MM.1S (cell line): ENCODE measurements at regions not wholly inside any gene's neighbourhood (a gene's known extent, or its start where the extent isn't known, plus 50 kb on each side); places are given as distances from the start of the nearest gene placed in this dataset.

ENCODE experiments used
- CTCF ChIP-seq: fragments of 300-600 bp; sonication (generic); IDR thresholded peaks from 2 replicates; pipeline ENCODE4 v1.5.1; 2016; ENCODE audit warnings: antibody characterized with exemption, low read length, mixed read lengths
- EZH2 ChIP-seq: fragments of 300-600 bp; sonication (generic); optimal IDR thresholded peaks from 2 replicates; pipeline ENCODE3; 2017; ENCODE audit warnings: low read depth, mild to moderate bottlenecking, antibody characterized with exemption, low read length, mixed read lengths

GRCh38 chr4:156656896-156657295, 314.7 kb downstream of the PDGFC start:
- TF ChIP-seq CTCF (no peak), EZH2 (no peak)
